Uterus (tissue), 2 donors: ENCODE measurements at regions not wholly inside any gene's neighbourhood (a gene's known extent, or its start where the extent isn't known, plus 50 kb on each side); places are given as distances from the start of the nearest gene placed in this dataset.

ENCODE experiments used
- CTCF ChIP-seq, 4 experiments: fragments of 200-600 bp in 2 of 4; fragments of 450-650 bp in 2 of 4; sonication (generic) in 2 of 4; IDR thresholded peaks; one replicate each; pipeline ENCODE4 v1.5.1; 2016 to 2019; ENCODE audit warnings: antibody characterized with exemption in 4 of 4, mild to moderate bottlenecking in 2 of 4, moderate library complexity in 1 of 4
- POLR2A ChIP-seq, 2 donors: fragments of 450-650 bp; IDR thresholded peaks; one replicate each; pipeline ENCODE4 v1.6.1; 2016; ENCODE audit warnings: antibody characterized with exemption in 2 of 2, mild to moderate bottlenecking in 1 of 2, moderate library complexity in 1 of 2

GRCh38 chr13:64793131-64793530, 2437.0 kb downstream of the PCDH9 start:
- TF ChIP-seq CTCF (IDR thresholded peaks at IDR 0.05) (no peak), POLR2A (IDR thresholded peaks at IDR 0.05) (no peak)
